AG09319 (cell line): ENCODE measurements at regions not wholly inside any gene's neighbourhood (a gene's known extent, or its start where the extent isn't known, plus 50 kb on each side); places are given as distances from the start of the nearest gene placed in this dataset.
"Not testable (repeated sequence)": the region's sequence is repeated elsewhere in the genome, so short reads cannot be mapped to it uniquely, and the experiment has no call there.

Source experiments
- DNase-seq: peaks from one replicate; pipeline ENCODE4 v3.0.0-alpha.2; 2010; ENCODE audit warnings: low read depth; ENCODE audit errors: extremely low read depth
- CTCF ChIP-seq: IDR thresholded peaks from 2 replicates; pipeline ENCODE4 v1.5.1; 2011; ENCODE audit warnings: low read depth, mild to moderate bottlenecking, inconsistent platforms, low read length, moderate library complexity

- no peak for TF ChIP-seq CTCF
- DNase-seq, result no peak
Measured at GRCh38 chr3:194051366-194052149, 84.4 kb upstream of the HES1 start.

DNA sequence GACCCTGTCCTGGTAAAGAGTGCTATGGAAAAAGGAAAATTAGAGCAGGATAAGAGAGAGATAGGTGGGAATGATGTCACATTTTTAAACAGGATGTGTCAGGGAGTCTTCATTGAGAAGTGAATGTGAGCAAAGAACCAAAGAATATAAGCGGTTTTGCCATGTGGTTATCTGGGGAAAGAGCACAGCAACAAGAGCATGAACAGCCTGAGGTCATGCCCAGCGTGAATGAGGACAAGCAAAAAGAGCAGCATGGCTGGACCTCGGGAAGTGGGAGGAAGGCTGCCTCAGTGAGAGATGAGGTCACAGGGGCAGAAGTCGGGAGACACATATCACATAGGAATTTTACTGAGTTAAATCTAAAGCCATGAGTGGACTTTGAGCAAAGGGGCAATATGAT is 82.8 kb upstream of the HES1 start:
- no peak for TF ChIP-seq CTCF
- no peak for DNase-seq

GRCh38 chr3:194054016-194054415 is 81.9 kb upstream of the HES1 start:
- no peak for TF ChIP-seq CTCF
- no peak for DNase-seq

- no peak for TF ChIP-seq CTCF
- DNase-seq, result no peak
Measured at GRCh38 chr3:194054540-194054939, 81.4 kb upstream of the HES1 start.

GRCh38 chr3:194054961-194055360 is 81.0 kb upstream of the HES1 start:
- no peak for TF ChIP-seq CTCF
- DNase-seq, result no peak

DNA sequence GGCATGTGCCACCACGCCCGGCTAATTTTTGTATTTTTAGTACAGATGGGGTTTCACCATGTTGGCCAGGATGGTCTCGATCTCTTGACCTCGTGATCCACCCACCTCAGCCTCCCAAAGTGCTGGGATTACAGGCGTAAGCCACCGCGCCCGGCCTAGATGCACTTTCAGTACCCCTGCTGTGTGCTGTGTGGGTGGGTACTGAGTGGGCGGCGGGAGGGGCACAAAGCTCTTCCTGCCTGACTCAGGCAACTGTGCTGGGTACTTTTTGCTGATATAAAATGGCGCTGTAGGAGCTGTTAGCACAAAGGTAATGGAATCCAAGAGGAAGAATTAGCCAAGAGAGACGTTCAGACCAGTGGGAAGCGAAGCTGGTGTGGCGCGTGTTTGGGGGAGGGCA is 79.6 kb upstream of the HES1 start:
- not testable (repeated sequence) for DNase-seq

DNA sequence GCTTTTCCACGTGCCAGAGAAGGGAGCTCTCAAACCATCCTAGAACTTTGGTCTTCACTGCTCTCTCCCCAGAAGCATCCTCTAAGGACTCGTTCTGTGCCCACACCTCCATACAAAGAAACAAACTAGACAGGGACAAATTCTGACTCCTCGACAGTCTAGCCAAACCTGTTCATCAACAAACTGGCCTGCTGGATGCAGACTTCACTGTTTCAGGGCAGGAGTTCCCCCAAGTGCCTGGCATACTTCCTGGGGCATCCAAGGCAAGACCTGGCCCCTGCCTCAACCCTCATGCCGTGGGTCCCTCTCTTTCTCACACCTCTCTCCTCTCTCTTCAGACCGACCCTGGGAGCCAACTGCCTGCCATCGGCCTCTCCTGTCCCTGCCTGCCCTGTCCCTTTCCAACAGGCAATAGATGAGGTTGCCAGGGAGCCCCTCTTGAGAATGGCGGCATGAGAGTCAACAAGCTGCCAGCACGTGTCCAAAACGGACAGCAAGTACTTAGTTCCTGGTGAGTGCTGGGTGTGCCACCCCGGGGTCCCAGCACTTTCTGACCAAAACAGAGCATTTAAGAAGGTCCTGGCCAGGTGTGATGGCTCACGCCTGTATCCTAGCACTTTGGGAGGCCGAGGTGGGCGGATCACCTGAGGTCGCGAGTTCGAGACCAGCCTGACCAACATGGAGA is 79.1 kb upstream of the HES1 start:
- no peak for DNase-seq
- no peak for TF ChIP-seq CTCF
